ENCODE measurements at regions not wholly inside any gene's neighbourhood (a gene's known extent, or its start where the extent isn't known, plus 50 kb on each side); places are given as distances from the start of the nearest gene placed in this dataset.

DNA sequence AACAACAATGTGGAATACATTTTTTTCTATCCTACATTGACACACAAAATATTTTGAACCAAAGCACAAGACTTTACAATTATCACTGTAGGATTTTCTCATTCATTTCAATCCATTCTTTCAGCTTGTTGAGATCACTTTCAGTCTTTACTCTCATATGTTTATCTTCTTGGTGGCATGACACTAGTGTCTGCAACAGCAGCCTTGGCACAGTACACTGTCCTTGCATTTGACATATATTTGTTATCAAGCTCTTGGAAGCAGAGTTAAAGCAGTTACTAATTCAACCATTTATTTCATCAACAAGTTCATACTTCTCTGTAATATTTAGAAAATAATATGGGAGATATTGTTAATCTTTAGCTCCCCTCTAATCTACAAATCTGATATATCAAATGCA, 922.4 kb upstream of the ADGRL2 start:
- Histone ChIP-seq H3K79me2 (ENCODE audit: insufficient read depth, low read length) (no peaks in the 10 kb centered on the region), H3K9ac (ENCODE audit: insufficient read depth, low read length, poor library complexity, severe bottlenecking) (no peak overlapping the region), H3K4me3 (replicated peaks in 1 of 3; ENCODE audit: low read depth in 2 of 3, low read length in 3 of 3) (no peak overlapping the region), H3K4me2 (replicated peaks; ENCODE audit: extremely low read depth, low read length, poor library complexity, severe bottlenecking) (no peak overlapping the region), H3K27me3 (ENCODE audit: control insufficient read depth in 2 of 2, insufficient read depth in 2 of 2, low read length in 2 of 2) (no peaks in the 10 kb centered on the region), H2AFZ (ENCODE audit: insufficient read depth, low read depth, low read length, poor library complexity, severe bottlenecking) (no peak overlapping the region), H3K9me3 (replicated peaks in 1 of 2; ENCODE audit: control insufficient read depth in 1 of 2, insufficient read depth in 1 of 2, low read length in 2 of 2) (no peaks in the 10 kb centered on the region), H4K20me1 (ENCODE audit: insufficient read depth, low read length) (no peaks in the 10 kb centered on the region), H3K27ac (ENCODE audit: low read depth in 1 of 2, low read length in 2 of 2) (no peak overlapping the region), H3K36me3 (replicated peaks in 1 of 2; ENCODE audit: control insufficient read depth in 1 of 2, insufficient read depth in 2 of 2, low read length in 2 of 2) (no peaks in the 10 kb centered on the region), H3K4me1 (ENCODE audit: control insufficient read depth in 1 of 2, insufficient read depth in 2 of 2, low read length in 2 of 2) (no peaks in the 10 kb centered on the region)
- Mint-ChIP-seq H3K4me3 (no peak overlapping the region), H3K4me1 (no peaks in the 10 kb centered on the region), H3K9me3 (peaks cover 0 to 4% (median 3%) of the 10 kb centered on the region in 7 donors), H3K36me3 (no peaks in the 10 kb centered on the region), H3K27me3 (ENCODE audit: low read depth in 3 of 3) (no peaks in the 10 kb centered on the region), H3K27ac (no peak overlapping the region)
- no peak for DNase-seq
- TF ChIP-seq, protein P1, sequence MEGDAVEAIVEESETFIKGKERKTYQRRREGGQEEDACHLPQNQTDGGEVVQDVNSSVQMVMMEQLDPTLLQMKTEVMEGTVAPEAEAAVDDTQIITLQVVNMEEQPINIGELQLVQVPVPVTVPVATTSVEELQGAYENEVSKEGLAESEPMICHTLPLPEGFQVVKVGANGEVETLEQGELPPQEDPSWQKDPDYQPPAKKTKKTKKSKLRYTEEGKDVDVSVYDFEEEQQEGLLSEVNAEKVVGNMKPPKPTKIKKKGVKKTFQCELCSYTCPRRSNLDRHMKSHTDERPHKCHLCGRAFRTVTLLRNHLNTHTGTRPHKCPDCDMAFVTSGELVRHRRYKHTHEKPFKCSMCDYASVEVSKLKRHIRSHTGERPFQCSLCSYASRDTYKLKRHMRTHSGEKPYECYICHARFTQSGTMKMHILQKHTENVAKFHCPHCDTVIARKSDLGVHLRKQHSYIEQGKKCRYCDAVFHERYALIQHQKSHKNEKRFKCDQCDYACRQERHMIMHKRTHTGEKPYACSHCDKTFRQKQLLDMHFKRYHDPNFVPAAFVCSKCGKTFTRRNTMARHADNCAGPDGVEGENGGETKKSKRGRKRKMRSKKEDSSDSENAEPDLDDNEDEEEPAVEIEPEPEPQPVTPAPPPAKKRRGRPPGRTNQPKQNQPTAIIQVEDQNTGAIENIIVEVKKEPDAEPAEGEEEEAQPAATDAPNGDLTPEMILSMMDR (IDR thresholded peaks at IDR 0.05) = no peak
- intact Hi-C loops (cut with micrococcal nuclease) = no loop called here

DNA sequence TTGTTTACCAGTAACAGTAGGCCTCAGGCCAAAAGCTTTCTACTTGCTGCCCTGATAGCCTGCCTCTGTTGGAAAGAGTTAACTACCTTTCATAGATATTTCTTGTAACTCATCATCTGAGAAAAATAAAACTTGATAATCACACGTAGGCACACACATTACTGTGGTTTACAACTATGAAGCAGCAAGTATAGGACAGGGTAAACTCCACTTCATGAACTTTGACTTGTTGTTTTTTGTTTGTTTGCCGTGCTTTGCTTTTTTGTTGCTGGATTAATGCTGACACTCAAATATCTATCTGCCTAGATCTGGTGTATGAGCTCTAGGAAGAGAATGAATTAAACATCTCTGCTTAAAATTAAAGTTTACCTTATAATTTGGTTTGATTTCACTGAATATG, 924.7 kb upstream of the ADGRL2 start:
- H3K36me3 ChIP-seq (replicated peaks in 1 of 2; ENCODE audit: control insufficient read depth in 1 of 2, insufficient read depth in 2 of 2, low read length in 2 of 2) = no peaks in the 10 kb centered on the region
- no peaks in the 10 kb centered on the region for H3K9me3 ChIP-seq (replicated peaks in 1 of 2; ENCODE audit: control insufficient read depth in 1 of 2, insufficient read depth in 1 of 2, low read length in 2 of 2)
- intact Hi-C loops (cut with micrococcal nuclease) = no loop called here
- Mint-ChIP-seq H3K27ac (no peak overlapping the region), H3K4me3 (no peak overlapping the region), H3K36me3 (no peaks in the 10 kb centered on the region), H3K27me3 (ENCODE audit: low read depth in 3 of 3) (no peaks in the 10 kb centered on the region), H3K9me3 (peaks cover 0 to 4% (median 3%) of the 10 kb centered on the region in 7 donors), H3K4me1 (no peaks in the 10 kb centered on the region)
- H3K9ac ChIP-seq (ENCODE audit: insufficient read depth, low read length, poor library complexity, severe bottlenecking) = no peak overlapping the region
- no peaks in the 10 kb centered on the region for H3K4me1 ChIP-seq (ENCODE audit: control insufficient read depth in 1 of 2, insufficient read depth in 2 of 2, low read length in 2 of 2)
- H3K27me3 ChIP-seq (ENCODE audit: control insufficient read depth in 2 of 2, insufficient read depth in 2 of 2, low read length in 2 of 2) = no peaks in the 10 kb centered on the region
- H3K4me3 ChIP-seq (replicated peaks in 1 of 3; ENCODE audit: low read depth in 2 of 3, low read length in 3 of 3) = no peak overlapping the region
- no peak for DNase-seq
- no peak overlapping the region for H3K27ac ChIP-seq (ENCODE audit: low read depth in 1 of 2, low read length in 2 of 2)
- no CpG with 5 or more reads among the region's 2 CpGs for WGBS (ENCODE audit: insufficient coverage)
- no peak overlapping the region for H3K4me2 ChIP-seq (replicated peaks; ENCODE audit: extremely low read depth, low read length, poor library complexity, severe bottlenecking)
- TF ChIP-seq, protein P1 (IDR thresholded peaks at IDR 0.05) = no peak
- H3K79me2 ChIP-seq (ENCODE audit: insufficient read depth, low read length) = no peaks in the 10 kb centered on the region
- H2AFZ ChIP-seq (ENCODE audit: insufficient read depth, low read depth, low read length, poor library complexity, severe bottlenecking) = no peak overlapping the region
- H4K20me1 ChIP-seq (ENCODE audit: insufficient read depth, low read length) = no peaks in the 10 kb centered on the region
